ENCODE measurements at regions not wholly inside any gene's neighbourhood (a gene's known extent, or its start where the extent isn't known, plus 50 kb on each side); places are given as distances from the start of the nearest gene placed in this dataset.

DNA sequence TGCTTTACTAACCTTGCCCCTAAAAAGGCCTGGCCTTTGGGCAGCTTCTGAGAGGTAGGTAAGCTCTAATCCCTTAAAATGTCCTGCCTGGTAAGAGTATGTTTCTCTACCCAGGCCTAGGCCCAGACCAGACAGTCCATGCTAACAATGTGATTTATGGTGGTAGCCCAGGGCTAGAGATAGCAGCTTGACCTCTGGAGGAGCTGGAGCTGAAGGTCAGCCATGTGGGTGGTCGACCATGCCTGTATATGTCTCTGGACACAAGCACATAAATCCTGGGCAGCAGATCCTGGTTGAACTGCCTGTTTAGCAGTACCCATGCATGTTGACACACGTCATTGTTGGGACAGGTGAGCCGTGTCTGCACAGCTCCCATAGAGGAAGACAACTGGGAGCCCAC, 62.1 kb upstream of the PHACTR1 start:
- Histone ChIP-seq H3K9me3 (ENCODE audit: control insufficient read depth in 2 of 2, insufficient read depth in 1 of 2, low read depth in 1 of 2, low read length in 1 of 2) (no peaks in the 10 kb centered on the region), H3K27me3 (ENCODE audit: control insufficient read depth in 3 of 3, insufficient read depth in 3 of 3, low read length in 3 of 3) (no peaks in the 10 kb centered on the region), H3K27ac (ENCODE audit: low read depth in 1 of 3, low read length in 2 of 3) (no peak overlapping the region), H3K4me3 (ENCODE audit: low read depth in 1 of 3, low read length in 3 of 3) (no peak overlapping the region), H3K36me3 (ENCODE audit: control insufficient read depth in 3 of 3, insufficient read depth in 2 of 3, low read depth in 1 of 3, low read length in 3 of 3) (no peaks in the 10 kb centered on the region), H3K4me1 (ENCODE audit: control insufficient read depth in 3 of 3, insufficient read depth in 2 of 3, low read depth in 1 of 3, low read length in 2 of 3) (no peaks in the 10 kb centered on the region)
- DNase-seq (no peak), FAIRE-seq (no peak)
- WGBS, 3 donors: 43 to 47% (median 43%) methylated on average over 3 of the region's 3 CpGs

DNA sequence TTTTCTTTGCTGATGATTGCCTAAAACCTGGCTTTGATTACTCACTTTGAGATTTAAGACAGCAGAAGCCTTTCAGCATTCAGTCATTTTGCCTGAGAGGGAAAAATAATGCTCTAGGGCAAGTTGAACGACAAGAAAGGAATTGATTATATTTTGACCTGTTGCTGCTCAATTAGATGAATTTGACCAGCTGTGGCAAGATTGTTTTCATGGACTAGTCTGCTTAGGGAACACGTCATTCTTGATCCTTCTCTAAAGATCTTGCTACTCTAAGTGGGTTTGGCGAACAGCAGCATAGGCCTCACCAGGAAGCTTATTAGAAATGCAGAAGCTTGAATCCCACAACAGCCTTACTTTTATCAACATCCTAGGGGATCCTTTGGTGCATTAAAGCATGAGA, 59.7 kb upstream of the PHACTR1 start:
- Histone ChIP-seq H3K9me3 (ENCODE audit: control insufficient read depth in 2 of 2, insufficient read depth in 1 of 2, low read depth in 1 of 2, low read length in 1 of 2) (no peaks in the 10 kb centered on the region), H3K4me3 (ENCODE audit: low read depth in 1 of 3, low read length in 3 of 3) (no peak overlapping the region), H3K27me3 (ENCODE audit: control insufficient read depth in 3 of 3, insufficient read depth in 3 of 3, low read length in 3 of 3) (peaks cover 0 to 3% (median 0%) of the 10 kb centered on the region in 3 donors), H3K27ac (ENCODE audit: low read depth in 1 of 3, low read length in 2 of 3) (no peak overlapping the region), H3K4me1 (ENCODE audit: control insufficient read depth in 3 of 3, insufficient read depth in 2 of 3, low read depth in 1 of 3, low read length in 2 of 3) (no peaks in the 10 kb centered on the region), H3K36me3 (ENCODE audit: control insufficient read depth in 3 of 3, insufficient read depth in 2 of 3, low read depth in 1 of 3, low read length in 3 of 3) (no peaks in the 10 kb centered on the region)
- FAIRE-seq (no peak), DNase-seq (no peak)
- 63 to 74% (median 74%) methylated on average over 3 of the region's 3 CpGs for WGBS, 3 donors

DNA sequence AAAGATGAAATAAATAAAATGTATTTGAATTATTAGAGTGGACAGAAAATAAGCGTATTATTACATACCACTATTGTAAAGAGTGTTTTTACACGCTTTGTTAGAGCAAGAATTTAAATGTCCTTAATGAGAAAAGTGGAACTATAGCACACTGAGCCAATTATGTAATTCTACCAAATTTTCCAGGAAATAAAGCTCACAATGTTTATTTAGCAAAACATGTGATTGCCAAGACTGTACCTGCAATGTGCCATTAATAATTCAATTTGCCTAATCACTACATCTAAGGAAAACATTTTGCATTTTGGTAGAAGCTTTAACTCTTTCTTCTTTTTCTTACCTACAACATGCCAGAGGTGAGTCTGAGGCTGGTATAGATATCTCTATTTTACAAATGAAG, 58.7 kb upstream of the PHACTR1 start:
- H3K36me3 ChIP-seq (ENCODE audit: control insufficient read depth in 3 of 3, insufficient read depth in 2 of 3, low read depth in 1 of 3, low read length in 3 of 3): no peaks in the 10 kb centered on the region
- H3K4me3 ChIP-seq (ENCODE audit: low read depth in 1 of 3, low read length in 3 of 3): no peak overlapping the region
- no peak for DNase-seq
- 83 to 90% (median 88%) methylated on average over 2 of the region's 2 CpGs for WGBS, 3 donors
- no peak for FAIRE-seq
- peaks cover 0 to 3% (median 0%) of the 10 kb centered on the region in 3 donors for H3K27me3 ChIP-seq (ENCODE audit: control insufficient read depth in 3 of 3, insufficient read depth in 3 of 3, low read length in 3 of 3)
- no peaks in the 10 kb centered on the region for H3K9me3 ChIP-seq (ENCODE audit: control insufficient read depth in 2 of 2, insufficient read depth in 1 of 2, low read depth in 1 of 2, low read length in 1 of 2)
- no peak overlapping the region for H3K27ac ChIP-seq (ENCODE audit: low read depth in 1 of 3, low read length in 2 of 3)
- H3K4me1 ChIP-seq (ENCODE audit: control insufficient read depth in 3 of 3, insufficient read depth in 2 of 3, low read depth in 1 of 3, low read length in 2 of 3): no peaks in the 10 kb centered on the region

DNA sequence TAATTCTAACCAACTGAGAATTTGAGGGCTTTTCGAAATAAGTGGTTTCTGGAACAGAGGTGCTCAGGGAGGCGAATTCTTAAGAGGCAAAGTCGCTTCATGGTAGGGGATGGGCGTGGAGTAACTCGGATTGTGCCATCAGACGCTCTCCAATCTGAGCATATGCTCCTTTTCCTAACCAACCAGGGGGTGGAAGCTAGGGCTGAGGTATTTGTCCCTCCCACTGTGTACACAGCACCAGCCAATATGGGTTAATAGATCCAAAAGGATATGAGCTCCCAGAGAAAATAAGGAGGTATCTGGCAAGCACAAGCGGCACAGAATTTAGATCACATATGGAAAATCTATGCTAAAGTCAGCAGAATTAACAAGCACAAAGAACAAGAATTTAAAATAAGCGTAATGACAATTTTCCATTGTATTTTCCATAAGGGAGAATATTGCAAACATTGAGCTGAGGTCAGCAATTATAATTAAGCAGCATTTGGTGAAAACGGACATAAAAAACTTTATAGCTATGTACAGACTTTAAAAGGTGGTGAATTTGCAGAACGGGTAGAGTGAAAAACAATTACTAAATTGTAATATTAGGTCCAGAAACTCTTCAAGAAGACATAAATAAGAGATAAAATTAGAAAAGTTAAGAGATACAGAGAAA, 55.0 kb upstream of the PHACTR1 start:
- no peak overlapping the region for H3K4me3 ChIP-seq (ENCODE audit: low read depth in 1 of 3, low read length in 3 of 3)
- peaks cover 0 to 3% (median 0%) of the 10 kb centered on the region in 3 donors for H3K27me3 ChIP-seq (ENCODE audit: control insufficient read depth in 3 of 3, insufficient read depth in 3 of 3, low read length in 3 of 3)
- no peaks in the 10 kb centered on the region for H3K4me1 ChIP-seq (ENCODE audit: control insufficient read depth in 3 of 3, insufficient read depth in 2 of 3, low read depth in 1 of 3, low read length in 2 of 3)
- no peaks in the 10 kb centered on the region for H3K9me3 ChIP-seq (ENCODE audit: control insufficient read depth in 2 of 2, insufficient read depth in 1 of 2, low read depth in 1 of 2, low read length in 1 of 2)
- no peak for FAIRE-seq
- H3K36me3 ChIP-seq (ENCODE audit: control insufficient read depth in 3 of 3, insufficient read depth in 2 of 3, low read depth in 1 of 3, low read length in 3 of 3): no peaks in the 10 kb centered on the region
- 79 to 83% (median 80%) methylated on average over 10 of the region's 10 CpGs for WGBS, 3 donors
- DNase-seq: no peak
- H3K27ac ChIP-seq (ENCODE audit: low read depth in 1 of 3, low read length in 2 of 3): no peak overlapping the region

Data from small intestine (tissue), 7 donors.